ENCODE measurements at regions not wholly inside any gene's neighbourhood (a gene's known extent, or its start where the extent isn't known, plus 50 kb on each side); places are given as distances from the start of the nearest gene placed in this dataset.
"Not testable (repeated sequence)": the region's sequence is repeated elsewhere in the genome, so short reads cannot be mapped to it uniquely, and the experiment has no call there.

DNA sequence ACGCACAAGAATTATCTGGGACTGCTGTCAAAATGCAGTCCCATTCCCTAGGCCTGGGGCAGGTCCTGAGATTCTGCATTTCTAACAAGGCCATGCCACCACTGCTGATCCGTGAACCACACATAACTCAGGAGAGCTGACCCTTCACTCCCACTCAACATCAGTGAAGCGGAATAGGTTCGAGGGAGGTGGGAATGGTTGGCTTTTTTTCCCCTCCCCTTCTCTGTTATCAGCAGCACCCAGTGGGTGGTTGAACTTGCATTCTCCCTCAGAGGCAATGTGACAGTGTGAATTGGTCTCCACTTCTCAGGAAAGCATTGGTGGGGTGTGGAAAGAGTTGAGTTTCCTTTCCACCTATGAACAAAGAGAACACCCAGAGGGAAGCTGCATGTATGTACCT is 344.3 kb downstream of the GADD45G start:
- DNase-seq = no peak

DNA sequence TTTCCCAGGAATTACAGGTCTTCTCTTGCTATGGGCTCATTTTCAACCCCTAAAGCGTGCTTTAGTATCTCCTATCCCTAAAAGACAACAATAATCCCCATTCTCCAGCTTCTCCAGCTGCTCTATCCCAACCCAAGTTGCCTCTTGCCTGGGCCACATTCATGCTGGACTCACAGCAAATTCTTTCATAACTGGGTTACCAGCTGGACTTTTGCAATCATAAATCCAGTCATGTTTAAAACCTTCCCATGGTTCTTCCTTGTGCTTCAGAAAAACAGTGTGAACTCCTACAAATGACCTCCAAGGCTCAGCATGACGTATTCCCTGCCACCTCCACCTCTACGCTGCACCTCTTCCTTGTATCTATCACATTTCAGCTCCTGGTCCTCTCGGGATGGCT is 346.9 kb downstream of the GADD45G start:
- no peak for DNase-seq

DNA sequence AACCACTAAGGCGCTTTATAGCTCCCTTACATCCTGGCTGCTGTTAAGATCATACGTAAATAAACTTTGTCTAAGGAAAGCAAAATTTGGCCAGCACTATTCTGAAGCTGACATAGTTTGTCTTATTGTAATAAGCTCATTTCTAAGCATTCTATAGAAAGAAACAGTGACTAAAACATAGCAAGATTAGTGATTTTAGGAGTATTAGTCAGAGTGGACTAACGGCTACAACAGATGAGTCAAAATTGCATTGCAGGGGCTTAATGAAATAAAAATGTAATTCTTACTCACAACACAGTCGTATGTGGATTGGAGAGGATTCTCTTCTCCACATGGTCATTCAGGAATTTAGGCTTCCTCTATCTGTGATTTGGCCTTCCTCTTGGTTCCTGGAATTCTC is 347.6 kb downstream of the GADD45G start:
- DNase-seq = no peak

DNA sequence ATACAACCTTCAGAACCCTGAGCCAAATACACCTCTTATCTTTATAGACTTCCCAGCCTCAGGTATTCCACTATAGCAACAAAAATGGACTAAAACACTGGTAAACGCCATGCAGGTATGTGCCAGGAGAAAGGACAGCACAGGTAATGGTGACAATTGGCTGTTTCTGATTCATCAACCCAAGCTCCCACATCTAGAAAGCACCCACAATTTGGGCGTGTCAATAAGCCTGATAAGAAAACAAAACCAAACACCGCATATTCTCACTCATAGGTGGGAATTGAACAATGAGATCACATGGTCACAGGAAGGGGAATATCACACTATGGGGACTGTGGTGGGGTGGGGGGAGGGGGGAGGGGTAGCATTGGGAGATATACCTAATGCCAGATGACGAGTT is 348.5 kb downstream of the GADD45G start:
- DNase-seq = not testable (repeated sequence)

DNA sequence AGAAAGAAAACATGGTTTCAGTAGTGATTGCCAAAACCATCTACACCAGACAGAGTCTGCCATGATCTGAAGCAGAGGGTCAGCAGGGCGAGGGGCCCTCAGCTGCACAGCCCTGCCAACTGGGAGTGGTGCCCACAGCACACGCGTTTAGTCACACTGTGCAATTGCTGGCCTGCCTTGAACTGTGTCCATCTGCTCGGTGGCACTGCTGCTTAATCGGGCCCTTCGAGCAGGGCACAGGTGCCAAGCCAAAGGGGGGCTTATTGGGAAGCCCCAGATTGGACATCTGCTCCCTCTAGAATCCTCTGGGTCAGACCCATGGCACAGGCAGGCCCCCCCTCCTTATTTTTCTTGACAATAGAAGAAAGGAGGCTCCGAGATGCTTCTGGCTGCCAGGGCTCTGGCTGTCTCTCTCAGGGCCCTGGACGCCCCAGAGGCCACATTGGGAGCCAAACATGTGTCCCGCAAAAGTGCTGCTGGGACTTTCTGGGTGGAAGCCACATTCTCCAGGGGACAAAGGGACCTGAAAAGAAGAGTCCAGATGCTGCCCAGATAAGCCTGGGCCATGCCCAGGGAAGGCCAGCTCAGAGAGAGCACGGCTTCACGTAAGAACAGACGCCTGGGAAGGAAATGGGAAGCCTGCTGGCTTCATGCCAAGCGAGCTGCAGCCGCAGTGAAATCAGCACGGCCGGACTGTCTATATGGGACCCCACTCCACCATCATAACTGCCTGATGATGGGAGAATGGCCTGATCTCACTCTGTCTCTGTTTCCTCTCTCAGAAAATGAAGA is 349.2 kb downstream of the GADD45G start:
- no peak for DNase-seq

DNA sequence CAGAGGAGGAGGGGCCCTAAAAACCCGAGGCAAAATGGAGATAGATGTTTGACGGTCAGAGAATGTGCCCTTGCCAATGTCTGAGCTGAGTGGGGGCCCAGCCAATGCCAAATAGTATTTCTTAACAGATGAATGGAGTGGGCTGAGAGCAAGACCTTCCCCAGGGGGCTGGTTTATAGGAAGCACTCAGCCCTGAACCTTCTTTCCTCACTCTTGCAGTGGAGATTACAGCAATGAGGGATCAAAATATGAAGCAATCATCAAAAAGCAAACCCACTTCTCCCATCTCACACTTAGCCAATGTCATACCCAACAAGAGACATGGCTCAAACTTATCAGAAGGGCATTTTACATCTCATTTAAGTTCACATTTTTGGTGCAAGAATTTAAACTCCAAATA is 350.3 kb downstream of the GADD45G start:
- no peak for DNase-seq

DNA sequence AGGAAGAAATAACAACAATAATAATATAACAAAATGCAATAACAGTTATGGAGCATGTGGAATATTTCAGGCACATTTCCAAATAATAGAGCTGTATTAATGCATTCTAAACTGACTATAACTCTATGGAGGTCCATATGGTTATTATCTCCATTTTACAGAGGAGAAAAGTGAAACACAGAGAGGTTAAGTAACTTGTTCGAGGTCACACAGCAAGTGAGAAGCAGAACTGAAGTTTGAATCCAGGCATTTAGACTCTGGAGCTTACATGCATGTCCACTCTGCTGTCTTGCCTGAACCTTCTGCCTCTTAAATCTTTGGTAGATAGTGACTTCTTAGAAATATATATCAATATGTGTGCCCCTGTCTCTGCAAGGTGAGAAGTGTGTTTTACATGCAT is 350.8 kb downstream of the GADD45G start:
- no peak for DNase-seq

DNA sequence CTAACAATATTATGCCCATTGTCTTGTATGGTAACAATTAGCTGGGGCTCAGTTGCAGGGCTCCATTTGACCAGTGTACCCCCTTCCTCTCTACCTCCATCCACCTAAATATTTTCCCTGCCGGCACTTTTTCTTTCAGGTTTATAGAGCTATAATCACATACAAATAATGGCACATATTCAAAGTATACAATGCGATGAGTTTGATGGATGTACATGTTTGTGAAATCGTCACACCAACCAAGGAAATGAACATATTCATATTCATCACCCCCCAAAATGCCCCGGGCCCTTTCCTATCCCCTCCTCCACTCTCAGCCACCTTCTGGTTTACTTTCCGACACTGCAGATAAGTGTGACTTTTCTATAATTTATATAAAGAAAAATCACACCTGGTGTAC is 351.5 kb downstream of the GADD45G start:
- DNase-seq = no peak

DNA sequence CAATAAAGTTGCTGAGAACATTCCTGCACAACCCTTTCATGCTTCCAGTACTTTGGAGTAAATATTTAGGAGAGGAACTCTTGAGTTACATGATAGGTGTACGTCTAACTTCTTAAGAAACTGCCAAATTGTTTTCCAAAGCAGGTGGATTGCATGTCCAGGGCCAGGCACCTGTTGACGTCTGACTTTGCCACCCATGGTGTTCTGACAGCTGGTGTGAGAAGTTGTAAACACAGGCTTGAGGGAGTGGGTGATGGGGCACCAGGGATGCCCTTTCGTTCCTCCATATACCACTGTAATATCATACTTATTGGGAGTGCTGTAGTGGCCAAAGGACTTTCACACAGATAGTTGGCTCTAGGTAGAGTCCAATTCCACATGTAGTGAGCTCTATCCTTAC is 352.1 kb downstream of the GADD45G start:
- no peak for DNase-seq

DNA sequence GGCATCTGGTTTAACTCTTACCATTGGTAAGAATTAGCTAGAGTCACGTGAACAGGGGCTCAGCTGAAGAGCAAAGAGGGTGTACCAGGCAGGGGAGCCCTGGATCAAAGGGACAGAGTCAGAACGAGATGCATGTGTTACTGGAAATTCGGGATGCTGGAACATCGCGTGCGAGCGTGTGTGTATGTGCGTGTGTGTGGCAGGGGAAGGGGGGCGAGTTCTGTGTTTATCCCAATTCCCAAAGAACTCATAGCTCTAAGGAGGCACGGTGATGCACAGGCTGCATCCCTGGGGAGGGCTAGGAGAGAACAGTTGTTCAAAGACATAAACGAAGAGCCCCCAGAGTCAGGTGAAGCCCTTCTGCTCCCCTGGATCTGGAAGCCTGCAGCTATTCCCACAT is 353.3 kb downstream of the GADD45G start:
- DNase-seq = no peak

DNA sequence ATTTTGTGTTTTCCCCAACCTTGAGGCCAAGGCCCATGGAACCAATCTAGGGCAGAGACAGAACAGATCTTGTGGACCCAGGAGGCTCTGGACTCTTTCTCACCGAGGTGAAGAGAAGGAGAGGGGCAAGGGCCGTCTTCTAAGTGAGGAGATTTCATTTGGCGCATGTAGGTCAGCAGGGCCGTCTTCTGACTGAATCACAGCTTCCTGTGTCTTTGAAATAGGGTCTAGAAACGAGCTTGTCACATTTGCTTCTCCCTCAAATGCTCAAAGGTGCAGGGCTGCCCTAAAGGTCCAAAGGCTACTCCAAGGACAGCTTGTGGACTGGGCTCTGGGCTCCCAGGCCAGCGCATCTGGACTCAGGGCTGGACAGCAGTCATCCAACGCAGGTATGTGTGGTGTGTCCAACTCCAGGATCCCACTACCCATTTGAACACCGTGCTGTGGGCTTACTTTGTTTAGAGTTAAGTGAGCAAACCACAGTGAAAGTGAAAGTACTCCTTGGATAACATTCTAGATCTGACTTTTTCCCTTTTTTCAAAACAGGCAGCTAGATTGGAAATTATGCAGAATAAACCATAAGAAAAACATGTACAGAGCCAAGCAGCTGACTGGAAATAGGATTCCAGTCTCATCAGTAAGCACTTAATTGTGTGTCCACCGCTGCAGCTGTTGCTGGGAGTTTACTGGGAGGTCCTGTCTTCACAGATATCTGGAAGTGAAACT is 357.0 kb downstream of the GADD45G start:
- no peak for DNase-seq

DNA sequence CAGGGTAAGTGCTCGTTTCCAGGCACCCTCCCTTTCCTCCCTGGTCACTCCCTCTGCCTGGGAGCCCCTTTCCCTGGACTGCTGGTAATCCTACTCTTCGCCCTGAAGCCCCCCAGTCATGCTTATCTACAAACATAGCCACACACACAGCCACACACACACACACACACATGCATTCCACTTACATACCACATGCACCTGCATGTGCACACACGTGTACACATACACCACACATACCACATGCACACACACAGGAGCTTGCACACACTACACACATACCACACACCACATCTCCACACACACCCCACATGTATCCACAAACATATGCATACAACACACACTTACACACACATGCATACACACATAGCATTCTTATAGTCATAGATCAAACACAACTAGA is 358.5 kb downstream of the GADD45G start:
- no peak for DNase-seq

DNA sequence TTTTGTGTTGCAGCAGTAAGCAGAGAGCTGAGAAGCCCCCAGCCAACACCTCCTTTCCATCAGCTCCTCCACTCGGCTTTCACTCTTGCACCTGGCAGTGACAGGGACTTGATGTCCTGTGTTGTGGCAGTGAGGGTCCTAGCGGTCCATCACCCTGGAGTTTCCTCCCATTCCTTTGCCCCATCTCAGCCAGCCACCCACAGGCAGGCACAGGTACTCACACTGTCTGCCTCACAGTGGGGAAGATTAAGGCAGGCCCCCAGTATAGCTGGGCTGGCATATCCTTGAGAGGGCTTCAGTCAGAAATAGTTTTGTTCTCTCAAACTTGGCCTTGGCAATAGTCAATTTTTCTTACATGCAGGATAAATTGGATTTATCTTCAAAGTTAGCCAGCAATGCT is 362.7 kb downstream of the GADD45G start:
- no peak for DNase-seq

DNA sequence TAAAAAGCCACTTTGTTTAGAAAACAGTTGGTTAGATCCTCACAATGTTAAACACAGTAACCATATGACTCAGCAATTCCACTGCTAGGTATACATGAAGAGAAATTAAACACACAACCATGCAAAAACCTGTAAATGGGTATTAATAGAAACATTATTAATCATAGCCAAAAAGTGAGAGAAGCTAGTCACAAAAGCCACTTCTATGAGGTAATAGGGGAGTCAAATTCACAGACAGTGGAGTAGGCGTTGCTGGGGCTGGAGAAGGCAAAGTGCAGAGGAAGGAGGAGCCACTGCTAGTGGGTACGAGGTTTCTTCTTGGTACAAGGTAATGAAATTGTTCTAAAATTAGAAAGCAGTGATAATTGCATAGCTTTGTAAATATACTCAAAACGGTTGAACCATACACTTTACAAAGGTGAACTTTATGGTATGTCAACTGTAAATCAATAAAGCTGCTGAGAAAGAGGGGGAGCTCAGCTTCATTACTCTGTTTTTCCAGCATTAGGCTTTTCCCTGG is 364.4 kb downstream of the GADD45G start:
- DNase-seq = no peak

DNA sequence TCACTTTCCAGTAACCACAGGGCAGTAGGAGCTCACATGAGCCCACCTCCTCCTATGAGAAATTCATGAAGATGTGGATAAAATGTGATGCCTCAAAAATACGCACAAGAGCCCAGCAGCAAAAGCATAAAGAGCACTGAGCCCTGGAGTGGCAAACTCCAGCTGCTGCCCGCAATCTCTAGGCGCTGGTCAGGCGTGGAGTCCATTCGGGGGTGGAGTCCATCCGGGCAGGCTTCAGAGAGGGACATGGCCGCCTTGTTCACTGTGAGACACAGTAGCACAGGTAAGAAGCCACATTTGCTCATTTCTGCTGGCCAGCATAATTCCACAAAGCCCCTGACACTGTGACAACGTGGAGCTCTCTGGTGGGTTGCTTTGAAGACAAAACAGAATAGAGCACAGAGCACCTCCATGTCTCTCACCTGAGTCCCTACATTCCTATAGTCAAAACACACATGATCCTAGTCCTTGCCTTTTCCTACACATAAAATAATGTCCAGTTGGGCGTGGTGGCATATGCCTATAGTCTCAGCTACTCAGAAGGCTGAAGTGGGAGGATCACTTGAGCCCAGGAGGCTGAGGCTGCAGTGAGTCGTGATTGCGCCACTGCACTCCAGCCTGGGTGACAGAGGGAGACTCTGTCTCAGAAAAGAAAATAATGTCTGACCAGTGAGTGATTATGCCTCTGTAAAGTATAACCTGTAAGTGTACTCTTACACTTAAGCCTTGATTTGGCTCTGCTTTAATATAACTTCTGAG is 365.2 kb downstream of the GADD45G start:
- no peak for DNase-seq

DNA sequence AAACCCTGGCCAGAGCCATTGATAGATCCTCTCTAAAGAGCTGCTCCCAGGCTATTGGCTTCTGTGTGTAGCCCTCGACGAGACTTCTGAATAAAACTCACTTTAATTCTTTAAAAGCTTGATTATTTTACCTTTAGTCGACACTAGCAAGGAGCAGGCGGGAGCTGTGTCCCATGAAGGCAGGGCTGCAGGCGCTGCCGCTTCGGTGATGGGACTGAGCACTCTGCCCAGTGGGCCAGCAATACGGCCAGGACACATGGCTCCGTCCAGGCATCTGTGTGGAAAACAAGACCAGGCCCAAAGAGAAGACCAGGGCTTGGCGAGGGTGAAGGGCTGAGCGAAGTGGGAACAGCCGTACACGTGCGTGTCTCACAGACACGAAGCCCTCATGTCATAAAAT is 365.9 kb downstream of the GADD45G start:
- no peak for DNase-seq

DNA sequence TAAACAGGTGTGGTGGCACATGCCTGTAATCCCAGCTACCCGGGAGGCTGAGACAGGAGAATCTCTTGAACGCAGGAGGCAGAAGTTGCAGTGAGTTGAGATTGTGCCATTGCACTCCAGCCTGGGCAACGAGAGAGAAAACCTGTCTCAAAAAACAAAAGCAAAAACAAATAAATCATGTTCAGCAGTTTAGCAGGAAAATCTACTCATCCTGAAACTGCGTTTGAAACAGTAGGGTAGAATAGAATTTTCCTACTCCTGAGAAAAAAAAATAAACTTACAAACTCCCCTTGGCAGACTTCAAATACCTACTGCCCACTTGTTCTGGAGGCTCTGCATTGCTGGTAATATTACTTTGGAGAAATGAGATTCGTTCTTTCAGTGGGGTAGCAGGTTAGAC is 367.7 kb downstream of the GADD45G start:
- no peak for DNase-seq

DNA sequence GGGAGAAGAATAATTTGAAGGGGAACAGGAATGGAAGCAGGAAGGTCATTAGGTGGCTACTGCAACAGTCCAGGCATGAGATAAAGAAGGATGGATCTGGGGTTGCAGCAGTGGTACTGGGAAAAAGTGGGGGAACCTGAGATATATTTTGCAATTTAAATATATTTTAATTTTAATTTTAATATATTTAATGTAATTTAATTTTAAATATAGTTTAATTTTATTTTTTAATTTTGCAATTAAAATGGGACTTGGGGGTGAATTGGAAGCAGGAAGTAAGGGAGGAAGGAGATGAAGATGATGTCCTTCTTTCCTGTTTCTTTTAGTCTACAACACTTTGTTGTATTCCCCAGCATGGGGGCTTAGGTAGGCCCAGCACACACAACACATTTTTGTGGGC is 369.8 kb downstream of the GADD45G start:
- no peak for DNase-seq

DNA sequence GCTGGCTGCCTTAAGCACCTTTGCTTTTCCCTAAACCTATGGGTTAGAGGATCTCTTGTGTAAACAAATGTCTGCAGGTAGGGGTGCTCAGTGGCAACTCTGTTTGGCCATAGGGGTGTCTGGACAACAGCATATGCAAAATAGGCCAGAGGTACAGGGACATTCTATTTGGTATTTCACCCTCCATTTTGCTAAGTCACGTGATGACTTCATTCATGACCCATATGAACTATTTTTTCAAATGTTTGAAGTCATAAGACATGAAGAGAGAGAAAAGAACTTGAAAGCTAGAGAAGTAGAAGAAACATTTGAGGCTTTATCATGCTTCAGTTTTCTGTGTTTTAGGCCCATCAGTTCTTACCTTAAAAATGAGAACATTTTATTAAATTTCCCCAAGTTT is 370.2 kb downstream of the GADD45G start:
- DNase-seq = no peak

DNA sequence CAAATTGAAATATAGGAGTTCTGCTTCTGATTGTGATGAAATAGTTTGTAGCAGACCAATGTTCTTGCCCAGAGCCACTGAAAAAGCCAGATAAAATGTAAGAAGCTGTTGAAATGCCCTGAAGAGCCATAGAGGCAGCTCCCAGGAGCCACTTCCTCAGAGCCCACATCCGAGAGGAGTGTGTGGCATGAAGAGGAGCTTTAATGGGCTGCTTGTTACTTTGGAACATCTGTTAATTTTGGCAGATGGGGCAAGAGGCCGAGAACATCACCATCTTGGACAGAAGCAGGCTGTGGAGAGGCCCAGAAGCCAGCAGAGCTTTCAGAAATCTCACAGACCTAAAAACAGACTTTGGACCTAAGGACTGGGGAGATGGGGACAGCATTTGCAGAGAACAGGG is 370.8 kb downstream of the GADD45G start:
- DNase-seq = no peak

DNA sequence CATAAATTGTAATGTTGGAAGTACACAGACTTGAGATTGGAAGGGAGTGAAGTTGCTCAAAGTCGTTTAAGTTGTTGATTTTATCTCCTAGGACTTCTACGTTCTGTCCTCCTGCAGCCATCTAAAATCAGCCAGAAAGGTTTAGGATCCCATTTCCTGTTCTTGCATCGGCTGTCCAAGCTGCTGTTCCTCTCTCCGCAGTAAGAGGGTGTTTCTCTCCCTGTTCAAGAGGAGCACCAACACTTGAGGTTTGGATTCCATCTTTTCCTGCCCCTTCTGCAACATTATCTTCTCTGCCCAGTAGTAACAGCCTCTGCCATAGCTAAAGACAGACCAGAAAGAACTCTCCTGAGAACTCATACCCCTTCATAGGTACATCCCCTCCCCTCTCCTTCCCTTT is 373.4 kb downstream of the GADD45G start:
- no peak for DNase-seq

DNA sequence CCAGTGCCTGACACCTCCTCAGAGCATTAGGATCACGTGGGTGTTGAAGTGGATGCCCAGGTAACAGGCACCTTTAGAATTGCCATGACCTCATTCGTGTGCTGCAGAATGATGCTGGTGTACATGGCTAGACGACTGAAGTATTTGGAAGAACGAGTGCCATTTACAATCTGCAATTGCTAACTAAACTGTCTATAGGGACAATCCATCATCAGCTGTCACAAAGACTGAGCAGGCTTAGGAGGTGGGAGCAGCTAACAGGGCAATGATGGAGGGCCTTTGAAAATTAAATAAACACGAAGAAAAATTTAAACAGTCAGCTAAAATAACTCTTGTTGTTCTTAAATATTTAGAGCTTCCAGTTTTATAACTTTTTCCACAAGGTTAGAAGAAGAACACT is 375.8 kb downstream of the GADD45G start:
- no peak for DNase-seq

DNA sequence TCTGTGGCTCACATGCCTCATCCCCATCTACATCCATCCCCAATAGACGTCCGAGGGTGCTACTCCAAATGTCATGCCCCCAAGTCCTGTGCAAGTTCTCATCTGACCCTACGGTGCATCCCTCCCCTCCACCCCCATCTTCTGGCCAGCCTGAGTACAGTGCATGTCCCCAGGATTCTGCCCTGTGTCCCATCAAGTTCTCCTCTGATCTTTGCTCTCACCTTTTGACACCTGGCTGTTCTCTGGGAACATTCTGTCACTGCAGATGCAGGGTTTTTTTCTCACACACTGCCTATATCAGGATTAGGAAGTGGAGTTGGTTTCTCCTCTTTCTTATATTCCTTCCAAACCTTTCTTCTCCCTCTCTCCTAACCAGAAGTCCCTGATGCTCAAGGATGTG is 377.2 kb downstream of the GADD45G start:
- no peak for DNase-seq

DNA sequence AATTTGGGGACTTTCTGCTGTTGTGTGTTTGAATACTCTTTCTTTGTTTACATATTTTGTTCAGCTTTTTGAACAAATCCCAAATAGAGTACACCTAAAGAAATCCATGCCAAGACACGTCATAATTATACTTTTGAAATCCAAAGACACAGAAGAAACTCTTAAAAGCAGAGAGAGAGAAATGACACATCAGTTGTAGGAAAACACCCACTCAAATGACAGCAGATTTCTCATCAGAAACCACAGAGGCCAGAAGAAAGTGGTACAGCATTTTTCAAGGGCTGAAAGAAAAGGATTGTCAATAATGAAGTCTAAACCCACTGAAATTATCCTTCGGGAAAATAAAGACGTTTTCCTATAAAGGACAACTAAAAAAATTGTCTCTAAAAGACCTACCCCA is 378.6 kb downstream of the GADD45G start:
- DNase-seq = no peak
